Epithelial cell of proximal tubule (primary cell): ENCODE measurements at regions not wholly inside any gene's neighbourhood (a gene's known extent, or its start where the extent isn't known, plus 50 kb on each side); places are given as distances from the start of the nearest gene placed in this dataset.

Experiments used
- DNase-seq: peaks from one replicate; pipeline ENCODE4 v3.0.0-alpha.2; 2011; ENCODE audit warnings: low read depth
- H3K4me3 ChIP-seq: 2 replicates; pipeline ENCODE4 v1.5.1; 2011; ENCODE audit warnings: low read depth, mild to moderate bottlenecking, low read length
- CTCF ChIP-seq: conservative IDR thresholded peaks from 2 replicates; pipeline ENCODE4 v1.5.1; 2012; ENCODE audit warnings: low read depth, mild to moderate bottlenecking, low read length

GRCh38 chr5:89359046-89359445 lies 476.1 kb upstream of the MEF2C start:
- no peak for DNase-seq
- H3K4me3 ChIP-seq, result no peak overlapping the region
- TF ChIP-seq CTCF, result no peak

GRCh38 chr5:89353837-89354551 lies 471.0 kb upstream of the MEF2C start:
- TF ChIP-seq CTCF, result no peak
- DNase-seq, result no peak
- no peak overlapping the region for H3K4me3 ChIP-seq

GRCh38 chr5:89351975-89352374 lies 469.0 kb upstream of the MEF2C start:
- DNase-seq, result no peak
- no peak overlapping the region for H3K4me3 ChIP-seq
- no peak for TF ChIP-seq CTCF

- DNase-seq, result no peak
- H3K4me3 ChIP-seq, result no peak overlapping the region
- TF ChIP-seq CTCF, result no peak
Observed at GRCh38 chr5:89351222-89351621, 468.2 kb upstream of the MEF2C start.

GRCh38 chr5:89350684-89351083 lies 467.7 kb upstream of the MEF2C start:
- no peak overlapping the region for H3K4me3 ChIP-seq
- TF ChIP-seq CTCF, result no peak
- no peak for DNase-seq

GRCh38 chr5:89349246-89349980 lies 466.4 kb upstream of the MEF2C start:
- no peak for DNase-seq
- TF ChIP-seq CTCF, result no peak
- H3K4me3 ChIP-seq, result no peak overlapping the region

GRCh38 chr5:89346573-89346972 lies 463.6 kb upstream of the MEF2C start:
- TF ChIP-seq CTCF, result no peak
- no peak overlapping the region for H3K4me3 ChIP-seq
- DNase-seq, result no peak
